HG02571 (cell line): ENCODE measurements at regions not wholly inside any gene's neighbourhood (a gene's known extent, or its start where the extent isn't known, plus 50 kb on each side); places are given as distances from the start of the nearest gene placed in this dataset.
"Not testable (repeated sequence)": the region's sequence is repeated elsewhere in the genome, so short reads cannot be mapped to it uniquely, and the experiment has no call there.

Experiments used
- ATAC-seq: cut with Tn5 transposase; IDR thresholded peaks from one replicate; pipeline ENCODE4 v1.9.1; 2021; ENCODE audit warnings: mild to moderate bottlenecking, moderate library complexity; ENCODE audit not compliant: unreplicated experiment

DNA sequence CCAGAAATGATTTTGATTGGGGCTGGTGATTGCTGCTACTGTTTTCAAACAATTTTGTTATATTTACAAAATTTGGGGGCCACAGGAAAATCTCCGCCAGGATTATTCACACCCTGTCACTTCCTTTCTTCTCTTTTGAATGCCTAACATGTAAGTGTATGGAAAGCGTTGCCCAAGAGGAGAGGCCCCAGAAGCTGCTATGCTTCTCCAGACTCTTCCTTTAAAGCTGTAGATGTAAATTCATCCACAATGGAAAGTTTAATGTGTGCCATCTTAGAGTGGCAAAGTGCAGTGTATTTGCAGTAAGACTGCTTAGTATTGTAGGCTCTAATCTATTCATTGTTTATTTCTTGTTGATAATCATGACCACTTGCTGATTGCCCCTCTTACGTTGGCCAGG is 136.7 kb upstream of the LRIG3 start:
- no peak for ATAC-seq

DNA sequence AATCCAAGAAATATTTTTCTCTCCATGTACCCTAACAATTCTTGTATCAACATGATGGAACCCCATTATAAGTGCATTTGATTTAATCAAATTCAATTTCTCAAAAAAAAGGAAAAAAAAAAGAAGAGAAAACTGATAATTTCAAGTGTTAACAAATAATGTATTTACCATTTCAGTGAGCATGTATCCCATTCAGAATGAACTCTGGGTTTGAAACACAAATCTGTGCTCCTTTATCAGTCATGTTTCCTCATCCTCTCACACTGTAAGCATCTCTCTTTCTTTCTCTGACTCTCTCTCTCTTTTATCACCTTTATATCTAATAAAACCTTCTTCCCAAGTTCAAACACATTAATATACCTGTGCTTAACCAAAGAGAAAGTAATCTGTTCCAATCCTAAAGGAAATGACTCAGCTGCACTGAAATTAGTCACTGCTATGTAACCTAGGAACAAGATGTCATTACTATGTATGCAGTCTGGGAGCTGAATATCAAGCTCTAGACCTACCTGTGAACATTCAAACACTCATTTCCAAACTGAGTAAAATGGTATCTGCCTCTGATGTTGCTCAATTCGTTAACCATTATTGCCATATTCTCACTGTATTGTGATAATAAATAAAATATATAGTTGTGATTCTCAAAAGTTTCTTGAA is 135.0 kb upstream of the LRIG3 start:
- ATAC-seq, result no peak

DNA sequence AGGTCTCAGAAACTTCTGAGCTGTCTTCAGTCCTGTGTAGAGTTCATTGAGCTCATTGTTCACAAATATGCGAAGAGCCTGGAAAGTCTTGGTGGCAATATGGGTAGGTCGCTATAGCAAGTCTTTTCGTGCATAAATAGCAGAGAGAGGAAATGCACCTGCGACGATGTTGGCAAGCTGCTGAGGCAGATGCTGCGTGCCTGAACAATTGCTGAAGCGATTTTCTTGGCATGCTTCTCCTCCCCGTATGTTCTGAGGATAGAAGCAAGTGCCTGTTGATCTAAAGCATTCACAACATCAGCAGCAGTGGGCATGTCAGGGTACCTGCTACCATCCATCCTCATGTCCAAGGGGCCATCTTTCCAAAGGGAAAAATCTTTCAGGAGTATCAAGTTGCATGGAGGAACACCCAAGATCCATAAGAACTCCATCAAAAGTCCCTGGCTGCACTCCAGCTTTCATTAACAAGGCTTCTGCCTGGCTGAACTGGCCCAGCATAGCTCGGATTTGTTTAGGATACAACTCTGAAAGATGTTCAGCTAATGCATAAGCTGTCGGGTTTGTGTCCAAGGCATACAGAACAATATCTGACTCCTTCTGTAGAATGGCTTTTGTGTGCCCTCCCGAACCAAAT is 133.1 kb upstream of the LRIG3 start:
- not testable (repeated sequence) for ATAC-seq

- ATAC-seq, result no peak
Observed at GRCh38 chr12:59046763-59047534, 126.6 kb upstream of the LRIG3 start.

DNA sequence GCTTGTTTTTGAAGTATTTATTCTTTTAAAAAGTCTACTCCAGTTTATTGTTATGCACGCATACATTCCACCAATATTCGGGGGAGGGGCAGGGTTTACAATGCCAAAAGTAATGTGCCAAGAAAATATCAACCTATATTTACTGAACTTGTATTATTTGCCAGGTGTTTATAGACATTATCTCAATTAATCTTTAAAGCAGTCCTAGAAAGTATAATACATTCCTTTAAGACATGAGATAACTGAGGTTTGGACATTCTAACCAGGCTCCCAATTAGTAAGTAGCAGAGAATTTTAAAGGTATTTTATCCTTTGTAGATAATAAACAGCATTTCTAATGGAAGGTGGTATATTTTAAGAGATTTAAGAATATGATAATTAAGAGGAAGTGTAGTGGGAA is 124.5 kb upstream of the LRIG3 start:
- ATAC-seq, result no peak

- no peak for ATAC-seq
Observed at GRCh38 chr12:59041241-59042121, 121.2 kb upstream of the LRIG3 start.

GRCh38 chr12:59040656-59041055 is 120.4 kb upstream of the LRIG3 start:
- ATAC-seq, result no peak

- ATAC-seq, result no peak
Observed at GRCh38 chr12:59040043-59040442, 119.7 kb upstream of the LRIG3 start.

DNA sequence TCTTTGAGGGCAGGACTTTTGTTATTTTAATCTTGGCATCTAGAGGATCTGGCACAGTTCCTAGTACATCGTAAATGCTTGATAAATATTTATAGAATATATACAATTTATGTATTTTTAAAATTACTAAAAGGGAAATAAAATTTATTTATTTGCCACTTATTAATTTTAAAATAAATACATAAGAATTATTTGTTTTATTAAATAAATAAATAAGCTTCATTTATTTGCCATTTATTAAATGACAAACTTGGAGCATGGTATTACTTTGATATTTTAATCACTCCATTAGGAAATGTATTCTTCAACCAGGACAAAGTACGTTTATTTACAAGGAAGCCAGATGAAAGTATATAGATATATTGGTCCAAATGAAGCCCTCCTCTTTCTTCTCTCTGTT is 118.7 kb upstream of the LRIG3 start:
- no peak for ATAC-seq

DNA sequence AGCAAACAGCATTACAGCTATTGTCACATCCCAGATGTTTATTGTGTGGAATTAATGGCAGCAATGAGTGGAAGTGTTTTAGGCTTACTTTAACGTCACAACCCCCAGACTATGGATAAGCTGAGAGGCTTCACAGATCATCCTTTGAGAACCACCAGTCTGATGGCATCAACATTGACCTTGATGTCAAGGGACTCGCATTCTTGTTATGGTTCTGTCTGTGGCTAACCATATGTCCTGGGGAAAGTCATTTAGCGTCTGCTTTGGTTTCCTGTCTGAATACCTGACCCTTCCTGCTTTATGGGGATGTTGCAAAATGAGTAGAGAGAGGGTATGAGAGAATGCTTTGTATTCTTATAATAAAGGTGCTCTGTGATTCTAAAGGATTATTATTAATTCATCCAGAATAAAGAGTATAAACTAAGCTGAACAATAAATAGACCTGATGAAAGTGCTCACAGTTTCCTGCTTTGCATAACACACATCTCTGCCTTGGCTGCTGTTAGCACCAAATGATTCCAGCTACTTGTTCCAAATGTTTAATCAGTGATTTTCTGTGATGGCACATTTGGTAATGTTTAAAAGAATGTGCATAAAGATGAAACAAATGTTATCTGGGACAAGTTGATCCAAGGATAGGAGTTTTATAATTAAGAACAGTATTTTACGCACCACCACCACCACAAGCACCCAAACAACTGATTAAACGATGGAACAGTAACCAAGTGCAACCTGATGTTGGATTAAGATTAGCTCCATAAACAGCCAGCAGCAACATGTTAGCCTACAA is 116.9 kb upstream of the LRIG3 start:
- no peak for ATAC-seq

- no peak for ATAC-seq
Observed at GRCh38 chr12:59036347-59036746, 116.0 kb upstream of the LRIG3 start.

GRCh38 chr12:59031313-59031712 is 111.0 kb upstream of the LRIG3 start:
- no peak for ATAC-seq

DNA sequence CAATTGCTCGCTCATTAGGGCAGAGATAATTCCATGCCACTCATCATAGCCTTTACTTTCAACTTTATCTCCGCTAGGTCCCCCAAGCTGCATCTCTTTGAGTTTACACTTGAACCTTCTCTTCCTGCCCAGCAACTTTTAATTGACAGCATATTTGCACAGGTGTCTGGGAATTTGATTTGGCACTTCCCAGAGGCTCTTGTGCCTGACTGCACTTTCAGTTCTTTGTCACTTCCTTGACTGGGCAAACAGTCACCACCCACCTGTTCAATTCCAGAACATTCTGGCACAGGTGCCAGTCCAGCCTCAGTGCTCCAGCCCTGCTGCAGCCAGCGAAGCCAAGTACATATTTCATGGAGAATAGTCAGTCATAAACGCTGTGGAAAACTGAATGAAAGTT is 110.1 kb upstream of the LRIG3 start:
- no peak for ATAC-seq

DNA sequence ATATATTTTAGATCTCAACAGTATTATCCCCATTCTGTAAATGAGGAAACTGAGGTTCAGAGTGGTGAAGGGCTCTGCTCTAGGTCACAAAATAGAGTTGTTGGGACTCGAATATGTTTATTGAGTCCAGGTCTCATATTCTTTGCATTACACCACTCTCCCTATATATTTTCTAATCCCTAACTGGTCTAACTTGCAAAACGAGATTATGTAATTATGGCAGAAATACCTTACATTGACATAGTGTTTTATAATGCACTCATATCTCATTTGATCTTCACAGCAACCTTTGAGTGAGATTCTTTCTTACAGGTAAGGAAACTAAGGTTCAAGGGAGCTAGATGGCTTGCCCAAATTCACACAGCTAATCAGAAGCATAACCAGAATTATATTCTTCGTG is 106.9 kb upstream of the LRIG3 start:
- no peak for ATAC-seq

DNA sequence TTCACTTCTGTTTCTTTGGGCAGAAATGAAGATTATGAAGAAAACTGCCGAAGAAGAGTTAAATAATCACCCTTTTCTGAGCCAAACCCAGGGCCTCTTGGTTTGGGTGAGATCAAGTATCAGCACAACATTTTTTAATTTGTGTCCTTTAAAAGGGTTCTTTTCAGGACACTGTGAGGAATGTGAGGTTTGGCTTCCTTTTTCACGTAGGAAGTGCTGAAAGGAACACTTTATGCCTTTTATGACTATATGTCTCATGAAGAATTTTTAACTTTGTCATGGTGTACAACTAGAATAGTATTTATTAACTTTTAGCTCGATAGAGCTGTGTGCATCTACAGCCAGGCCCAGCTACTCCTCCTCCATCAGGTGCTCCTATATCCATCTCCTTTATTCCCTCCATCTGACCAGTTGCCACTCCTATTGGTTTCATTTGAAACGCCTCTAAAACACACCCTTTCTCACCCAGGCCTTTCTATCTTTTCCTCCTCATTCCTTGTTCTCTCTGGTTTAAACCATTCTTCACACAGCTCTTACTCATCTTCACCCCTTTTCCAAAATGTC is 103.6 kb upstream of the LRIG3 start:
- no peak for ATAC-seq

GRCh38 chr12:59020073-59020946 is 100.0 kb upstream of the LRIG3 start:
- ATAC-seq, result no peak

DNA sequence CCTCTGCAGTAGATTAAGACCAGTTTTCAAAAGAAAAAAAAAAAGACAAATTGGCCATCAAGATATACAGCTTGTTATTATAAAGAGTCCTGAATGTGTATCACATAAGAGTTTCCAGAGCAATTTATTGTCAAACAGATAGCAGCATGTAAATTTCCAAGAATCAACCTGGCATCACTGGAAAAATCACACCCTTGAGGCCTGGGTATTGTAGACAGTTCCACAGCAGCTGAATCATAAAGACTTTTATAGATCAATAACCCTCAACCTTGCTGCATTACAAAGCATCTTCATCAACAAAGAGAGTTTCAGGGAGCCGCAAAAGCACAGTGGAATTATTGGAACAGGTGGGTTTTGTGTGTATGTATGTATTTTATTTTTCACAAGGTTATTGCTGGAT is 94.6 kb upstream of the LRIG3 start:
- ATAC-seq, result no peak

DNA sequence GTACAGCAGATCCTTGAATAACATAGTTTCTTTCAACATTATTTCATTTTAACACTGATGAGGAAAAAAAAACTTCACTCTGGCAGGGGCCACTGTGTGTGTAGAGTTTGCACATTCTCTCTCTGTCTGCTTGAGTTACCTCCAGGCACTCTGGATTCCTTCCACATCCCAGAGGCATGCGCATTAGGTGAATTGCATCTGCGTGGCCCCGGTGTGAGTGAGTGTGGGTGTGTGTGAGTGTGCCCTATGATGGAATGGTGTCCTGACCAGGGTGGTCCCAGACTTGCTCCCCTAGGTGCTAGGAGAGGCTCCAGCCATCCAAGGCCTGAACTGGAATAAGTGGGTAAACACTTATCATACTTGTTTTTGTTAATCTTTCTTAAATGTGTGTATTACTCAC is 90.6 kb upstream of the LRIG3 start:
- ATAC-seq, result no peak

DNA sequence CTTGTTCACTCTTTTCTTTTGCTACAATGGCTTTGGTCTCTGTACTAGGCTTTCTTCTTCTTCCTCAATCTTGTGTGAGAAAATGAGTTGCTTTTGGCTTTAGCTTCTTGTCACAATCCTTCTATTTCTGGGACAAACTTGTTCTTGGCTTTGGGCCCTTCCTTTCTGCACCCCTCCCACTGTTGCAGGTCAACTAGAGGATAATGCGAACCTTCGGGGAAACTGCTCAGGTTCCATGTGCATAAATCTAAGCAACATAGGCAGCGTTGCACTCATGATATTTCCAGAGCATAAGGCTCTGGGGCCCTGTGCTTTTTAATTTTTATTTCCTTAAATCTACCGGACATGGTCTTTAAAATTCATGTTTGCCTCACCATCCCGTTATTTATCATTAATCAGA is 89.8 kb upstream of the LRIG3 start:
- no peak for ATAC-seq
